Fibroblast of villous mesenchyme (primary cell): ENCODE measurements at regions not wholly inside any gene's neighbourhood (a gene's known extent, or its start where the extent isn't known, plus 50 kb on each side); places are given as distances from the start of the nearest gene placed in this dataset.

Source experiments
- DNase-seq: peaks from one replicate; pipeline ENCODE4 v3.0.0-alpha.2; 2010; ENCODE audit warnings: low read depth
- H3K4me3 ChIP-seq: 2 replicates; pipeline ENCODE4 v1.5.1; 2011; ENCODE audit warnings: low read depth, mild to moderate bottlenecking, low read length
- CTCF ChIP-seq: IDR thresholded peaks from 2 replicates; pipeline ENCODE4 v1.5.1; 2012; ENCODE audit warnings: low read depth, mild to moderate bottlenecking, low read length; ENCODE audit not compliant: insufficient read depth

- DNase-seq: no peak
- no peak for TF ChIP-seq CTCF
These were observed 81.3 kb upstream of the PTPN3 start for GRCh38 chr9:109579191-109579948.

GRCh38 chr9:109582386-109582785, 84.3 kb upstream of the PTPN3 start:
- DNase-seq: no peak
- TF ChIP-seq CTCF: no peak

More at GRCh38 chr9:109579191-109579948, 81.3 kb upstream of the PTPN3 start:
- H3K4me3 ChIP-seq: no peak overlapping the region

GRCh38 chr9:109584205-109584604, 86.1 kb upstream of the PTPN3 start:
- no peak for DNase-seq
- peak; percentile 3 for TF ChIP-seq CTCF

More at GRCh38 chr9:109582386-109582785, 84.3 kb upstream of the PTPN3 start:
- no peak overlapping the region for H3K4me3 ChIP-seq

GRCh38 chr9:109585796-109586195, 87.7 kb upstream of the PTPN3 start:
- H3K4me3 ChIP-seq: no peak overlapping the region
- no peak for DNase-seq
- TF ChIP-seq CTCF: no peak

More at GRCh38 chr9:109584205-109584604, 86.1 kb upstream of the PTPN3 start:
- H3K4me3 ChIP-seq: no peak overlapping the region

GRCh38 chr9:109586993-109587392, 88.9 kb upstream of the PTPN3 start:
- no peak for DNase-seq
- no peak overlapping the region for H3K4me3 ChIP-seq
- no peak for TF ChIP-seq CTCF

- DNase-seq: no peak
- TF ChIP-seq CTCF: no peak
- H3K4me3 ChIP-seq: no peak overlapping the region
These were observed 90.3 kb upstream of the PTPN3 start for GRCh38 chr9:109588415-109588814.

- no peak overlapping the region for H3K4me3 ChIP-seq
- no peak for DNase-seq
- TF ChIP-seq CTCF: no peak
These were observed 92.9 kb upstream of the PTPN3 start for GRCh38 chr9:109590966-109591365.
